ENCODE measurements at regions not wholly inside any gene's neighbourhood (a gene's known extent, or its start where the extent isn't known, plus 50 kb on each side); places are given as distances from the start of the nearest gene placed in this dataset.

DNA sequence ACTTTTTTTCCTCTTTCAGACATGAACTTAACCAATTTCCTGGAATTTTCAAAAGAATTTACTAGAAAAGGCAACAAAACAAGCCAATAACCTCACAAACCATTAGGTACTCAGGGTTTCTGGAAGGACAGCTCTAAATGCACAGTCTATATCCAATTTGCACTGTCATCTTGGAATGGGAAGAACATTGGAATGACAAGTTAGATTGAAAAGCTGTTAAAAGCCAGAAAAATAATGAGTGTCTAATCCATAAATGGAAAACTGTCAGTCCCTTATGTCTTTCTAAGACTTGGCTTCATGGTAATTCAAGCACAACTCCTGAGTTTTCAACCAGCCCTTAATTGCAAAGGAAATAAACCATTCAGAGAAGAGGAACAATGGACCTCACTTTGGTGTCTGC lies 105.8 kb upstream of the NTRK2 start:
- TF ChIP-seq, protein P1, sequence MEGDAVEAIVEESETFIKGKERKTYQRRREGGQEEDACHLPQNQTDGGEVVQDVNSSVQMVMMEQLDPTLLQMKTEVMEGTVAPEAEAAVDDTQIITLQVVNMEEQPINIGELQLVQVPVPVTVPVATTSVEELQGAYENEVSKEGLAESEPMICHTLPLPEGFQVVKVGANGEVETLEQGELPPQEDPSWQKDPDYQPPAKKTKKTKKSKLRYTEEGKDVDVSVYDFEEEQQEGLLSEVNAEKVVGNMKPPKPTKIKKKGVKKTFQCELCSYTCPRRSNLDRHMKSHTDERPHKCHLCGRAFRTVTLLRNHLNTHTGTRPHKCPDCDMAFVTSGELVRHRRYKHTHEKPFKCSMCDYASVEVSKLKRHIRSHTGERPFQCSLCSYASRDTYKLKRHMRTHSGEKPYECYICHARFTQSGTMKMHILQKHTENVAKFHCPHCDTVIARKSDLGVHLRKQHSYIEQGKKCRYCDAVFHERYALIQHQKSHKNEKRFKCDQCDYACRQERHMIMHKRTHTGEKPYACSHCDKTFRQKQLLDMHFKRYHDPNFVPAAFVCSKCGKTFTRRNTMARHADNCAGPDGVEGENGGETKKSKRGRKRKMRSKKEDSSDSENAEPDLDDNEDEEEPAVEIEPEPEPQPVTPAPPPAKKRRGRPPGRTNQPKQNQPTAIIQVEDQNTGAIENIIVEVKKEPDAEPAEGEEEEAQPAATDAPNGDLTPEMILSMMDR (IDR thresholded peaks at IDR 0.05; ENCODE audit: unreplicated experiment) = no peak
- no peaks in the 10 kb centered on the region for H3K9me3 Mint-ChIP-seq (ENCODE audit: unreplicated experiment)
- no peaks in the 10 kb centered on the region for H3K4me1 Mint-ChIP-seq (ENCODE audit: unreplicated experiment)

DNA sequence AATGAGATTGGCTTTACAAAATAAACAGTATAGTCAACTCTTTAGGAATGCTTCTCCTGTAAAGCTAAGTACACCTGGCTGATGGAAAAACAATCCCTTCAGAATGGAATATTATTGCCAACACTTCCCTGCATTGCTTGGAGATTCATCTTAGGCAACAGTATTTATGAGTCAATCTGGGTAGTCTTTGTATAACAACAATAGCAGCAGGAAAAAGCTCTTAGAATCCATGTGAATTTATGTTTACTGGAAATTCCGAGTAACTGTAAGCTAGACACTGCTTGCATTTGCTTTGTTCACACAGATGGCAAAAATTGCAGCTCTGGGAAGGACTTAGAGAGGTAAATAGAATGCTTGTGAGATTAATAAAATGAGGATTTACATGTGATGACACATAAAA lies 101.7 kb upstream of the NTRK2 start:
- Mint-ChIP-seq H3K36me3 (ENCODE audit: low read depth, unreplicated experiment) (no peaks in the 10 kb centered on the region), H3K4me1 (ENCODE audit: unreplicated experiment) (no peaks in the 10 kb centered on the region)
- TF ChIP-seq, protein P1 (IDR thresholded peaks at IDR 0.05; ENCODE audit: unreplicated experiment) = no peak

More for the DNA sequence above, 105.8 kb upstream of the NTRK2 start:
- no peak overlapping the region for H3K4me3 Mint-ChIP-seq (ENCODE audit: unreplicated experiment)
- H3K27ac Mint-ChIP-seq (ENCODE audit: unreplicated experiment) = no peak overlapping the region
- no peak for DNase-seq (ENCODE audit: low spot score)
- no peaks in the 10 kb centered on the region for H3K27me3 Mint-ChIP-seq (ENCODE audit: unreplicated experiment)
- no peaks in the 10 kb centered on the region for H3K36me3 Mint-ChIP-seq (ENCODE audit: low read depth, unreplicated experiment)

DNA sequence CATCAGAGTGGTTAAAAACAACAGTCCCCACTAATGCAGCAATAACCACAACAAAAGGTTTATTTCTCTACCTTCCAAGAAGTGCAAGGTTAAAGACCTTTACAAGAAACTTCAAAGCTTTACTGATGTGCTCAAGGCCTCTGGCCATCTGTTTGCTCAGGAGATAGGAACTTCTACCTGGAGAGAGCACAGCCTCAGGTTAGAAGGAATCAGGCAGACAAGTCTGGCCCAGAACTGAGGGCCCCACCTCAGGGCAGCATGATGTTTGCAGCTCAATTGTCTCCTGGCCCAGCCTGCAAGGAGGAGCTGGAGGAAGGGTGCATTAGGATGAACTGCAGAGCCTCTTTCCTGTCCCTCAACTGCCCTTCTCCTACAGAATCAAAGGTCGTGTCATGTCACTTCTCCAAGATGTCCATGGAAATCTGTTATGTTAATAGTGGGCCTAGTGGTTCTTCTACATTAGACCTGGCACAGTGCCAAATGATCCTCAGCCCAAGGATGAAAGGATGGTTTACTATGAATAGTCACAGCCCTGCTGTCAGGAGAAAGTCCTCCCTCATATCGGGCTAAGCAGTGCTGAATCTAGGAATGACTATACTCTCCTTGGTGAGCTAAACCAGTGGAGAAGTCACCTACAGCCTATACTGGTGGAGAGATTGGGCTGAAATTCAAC lies 98.9 kb upstream of the NTRK2 start:
- H3K4me1 Mint-ChIP-seq (ENCODE audit: unreplicated experiment) = no peaks in the 10 kb centered on the region
- no peak for DNase-seq (ENCODE audit: low spot score)
- no peaks in the 10 kb centered on the region for H3K9me3 Mint-ChIP-seq (ENCODE audit: unreplicated experiment)
- no peaks in the 10 kb centered on the region for H3K36me3 Mint-ChIP-seq (ENCODE audit: low read depth, unreplicated experiment)
- TF ChIP-seq, protein P1 (IDR thresholded peaks at IDR 0.05; ENCODE audit: unreplicated experiment) = no peak
- H3K27ac Mint-ChIP-seq (ENCODE audit: unreplicated experiment) = no peak overlapping the region
- no peak overlapping the region for H3K4me3 Mint-ChIP-seq (ENCODE audit: unreplicated experiment)
- H3K27me3 Mint-ChIP-seq (ENCODE audit: unreplicated experiment) = no peaks in the 10 kb centered on the region

More for the DNA sequence above, 101.7 kb upstream of the NTRK2 start:
- Mint-ChIP-seq H3K27me3 (ENCODE audit: unreplicated experiment) (no peaks in the 10 kb centered on the region), H3K9me3 (ENCODE audit: unreplicated experiment) (no peaks in the 10 kb centered on the region), H3K27ac (ENCODE audit: unreplicated experiment) (no peak overlapping the region), H3K4me3 (ENCODE audit: unreplicated experiment) (no peak overlapping the region)
- no peak for DNase-seq (ENCODE audit: low spot score)

DNA sequence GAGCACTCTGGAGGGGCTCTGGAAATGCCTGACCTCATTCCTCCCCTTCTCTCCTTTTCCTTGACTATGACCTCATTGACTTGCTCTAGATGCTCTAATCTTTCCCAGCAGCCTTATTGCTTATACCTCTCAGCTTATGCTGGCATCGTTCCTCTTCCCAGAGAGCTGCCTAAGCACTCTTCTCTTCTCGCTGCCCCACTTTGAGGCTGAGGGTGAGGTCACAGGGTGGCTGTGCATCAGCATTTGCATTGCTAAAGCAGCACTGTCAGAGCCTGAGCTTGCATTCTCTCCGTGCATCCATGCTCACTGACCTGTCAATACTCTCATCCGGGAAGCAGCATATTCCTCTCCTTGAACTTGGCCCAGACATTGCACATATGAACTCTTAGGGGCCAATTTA lies 96.4 kb upstream of the NTRK2 start:
- no peaks in the 10 kb centered on the region for H3K36me3 Mint-ChIP-seq (ENCODE audit: low read depth, unreplicated experiment)
- no peaks in the 10 kb centered on the region for H3K27me3 Mint-ChIP-seq (ENCODE audit: unreplicated experiment)
- TF ChIP-seq, protein P1 (IDR thresholded peaks at IDR 0.05; ENCODE audit: unreplicated experiment) = no peak
- H3K4me1 Mint-ChIP-seq (ENCODE audit: unreplicated experiment) = no peaks in the 10 kb centered on the region
- H3K9me3 Mint-ChIP-seq (ENCODE audit: unreplicated experiment) = no peaks in the 10 kb centered on the region
- H3K27ac Mint-ChIP-seq (ENCODE audit: unreplicated experiment) = no peak overlapping the region
- H3K4me3 Mint-ChIP-seq (ENCODE audit: unreplicated experiment) = no peak overlapping the region
- DNase-seq (ENCODE audit: low spot score) = no peak

DNA sequence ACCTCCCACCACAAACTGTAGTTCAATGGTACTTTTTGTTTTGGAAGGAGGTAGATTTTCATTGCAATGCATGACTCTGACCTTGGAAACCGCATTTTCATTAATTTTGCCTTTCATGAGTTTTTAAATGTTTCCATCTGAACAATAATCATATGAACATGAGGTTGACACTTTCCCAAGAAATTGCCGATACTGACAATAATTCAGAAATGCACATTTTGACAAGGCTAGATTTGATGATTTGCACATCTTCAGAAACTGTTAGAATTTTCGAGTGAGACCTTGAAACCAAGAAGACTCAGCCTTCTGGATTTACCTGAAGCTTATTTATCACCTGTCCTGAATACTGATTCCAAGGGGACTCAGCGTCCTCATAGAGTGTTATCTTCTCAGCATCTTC lies 93.8 kb upstream of the NTRK2 start:
- Mint-ChIP-seq H3K27me3 (ENCODE audit: unreplicated experiment) (no peaks in the 10 kb centered on the region), H3K27ac (ENCODE audit: unreplicated experiment) (no peak overlapping the region), H3K4me1 (ENCODE audit: unreplicated experiment) (no peaks in the 10 kb centered on the region), H3K36me3 (ENCODE audit: low read depth, unreplicated experiment) (no peaks in the 10 kb centered on the region), H3K9me3 (ENCODE audit: unreplicated experiment) (no peaks in the 10 kb centered on the region), H3K4me3 (ENCODE audit: unreplicated experiment) (no peak overlapping the region)
- no peak for DNase-seq (ENCODE audit: low spot score)
- TF ChIP-seq, protein P1 (IDR thresholded peaks at IDR 0.05; ENCODE audit: unreplicated experiment) = no peak

All from endothelial cell (in vitro differentiated cells).